Endothelial cell of umbilical vein (primary cell): ENCODE measurements at regions not wholly inside any gene's neighbourhood (a gene's known extent, or its start where the extent isn't known, plus 50 kb on each side); places are given as distances from the start of the nearest gene placed in this dataset.

Source experiments
- BruUV-seq: library from RNA; stranded (reverse); fragments of 400-500 nt; replicated peaks from 2 replicates; lab custom pipeline; 2021; lab: Mats Ljungman, UMichigan
- CTCF ChIA-PET: fragments of 300-600, 350-600 bp; sonication (Branson Sonifier 250); formaldehyde crosslinking; loops from one replicate; lab custom pipeline; 2021; ENCODE audit warnings: antibody characterized with exemption, inconsistent platforms; lab: Charles Lee
- POLR2A ChIA-PET: fragments of 300-600, 350-600 bp; sonication (Branson Sonifier 250); formaldehyde crosslinking; loops from one replicate; lab custom pipeline; 2021; ENCODE audit warnings: antibody characterized with exemption, inconsistent platforms; lab: Charles Lee
- DNase-seq: peaks from one replicate; pipeline ENCODE4 v3.0.0-alpha.2; 2011; ENCODE audit warnings: low read depth, low spot score
- FAIRE-seq: peaks from 2 replicates; lab custom pipeline; 2011; peaks lifted over from hg19 to GRCh38; lab: Jason Lieb, UNC
- H2AFZ ChIP-seq: 2 replicates; pipeline ENCODE4 v1.6.0; 2012; ENCODE audit warnings: low read depth, low read length, control low read depth, inconsistent platforms
- H3K27ac ChIP-seq: 2 replicates; pipeline ENCODE4 v1.5.1; 2011; ENCODE audit warnings: low read depth, mild to moderate bottlenecking, control low read depth, low read length, moderate library complexity; ENCODE audit not compliant: insufficient read depth
- H3K27me3 ChIP-seq, 2 experiments: 2 replicates each; pipeline versions ENCODE4 v1.6.0 to v1.6.1; 2011; ENCODE audit warnings: low read length in 2 of 2, mixed read lengths in 1 of 2; ENCODE audit not compliant: control insufficient read depth in 2 of 2, insufficient read depth in 2 of 2
- H3K36me3 ChIP-seq, 2 experiments: 2 replicates in 1 of 2; 3 replicates in 1 of 2; pipeline ENCODE4 v1.5.1; 2011; ENCODE audit warnings: low read length in 2 of 2, mild to moderate bottlenecking in 1 of 2, moderate library complexity in 1 of 2; ENCODE audit not compliant: control insufficient read depth in 2 of 2, insufficient read depth in 2 of 2; ENCODE audit errors: extremely low read depth in 1 of 2
- H3K4me1 ChIP-seq: 3 replicates; pipeline ENCODE4 v1.5.1; 2011; ENCODE audit warnings: mild to moderate bottlenecking, low read length; ENCODE audit not compliant: control insufficient read depth, insufficient read depth; ENCODE audit errors: extremely low read depth
- H3K4me2 ChIP-seq: 2 replicates; pipeline ENCODE4 v1.6.1; 2011; ENCODE audit warnings: low read length, control low read depth, mixed read lengths; ENCODE audit not compliant: insufficient read depth
- H3K4me3 ChIP-seq, 3 experiments: fragments of 200-600 bp in 1 of 3; sonication (generic), shearing (Covaris generic) in 1 of 3; replicated peaks in 1 of 3; 2 replicates each; pipeline ENCODE4 v1.5.1; 2011 to 2016; ENCODE audit warnings: control low read depth in 3 of 3, low read length in 3 of 3, mild to moderate bottlenecking in 2 of 3, inconsistent platforms in 1 of 3, low read depth in 1 of 3, moderate library complexity in 1 of 3; ENCODE audit not compliant: insufficient read depth in 1 of 3
- H3K79me2 ChIP-seq: 2 replicates; pipeline ENCODE4 v1.6.0; 2012; ENCODE audit warnings: low read length, inconsistent platforms; ENCODE audit not compliant: control insufficient read depth, insufficient read depth
- H3K9ac ChIP-seq: replicated peaks from 2 replicates; pipeline ENCODE3; 2011; ENCODE audit warnings: low read length, control low read depth; ENCODE audit not compliant: insufficient read depth; ENCODE audit errors: extremely low read depth
- H3K9me1 ChIP-seq: replicated peaks from 3 replicates; pipeline ENCODE4 v1.6.0; 2011; ENCODE audit warnings: mild to moderate bottlenecking, low read length; ENCODE audit not compliant: control insufficient read depth, insufficient read depth; ENCODE audit errors: extremely low read depth
- H3K9me3 ChIP-seq: replicated peaks from 2 replicates; pipeline ENCODE4 v1.5.1; 2012; ENCODE audit warnings: low read length, inconsistent platforms; ENCODE audit not compliant: control insufficient read depth, insufficient read depth
- H4K20me1 ChIP-seq: replicated peaks from 2 replicates; pipeline ENCODE3; 2011; ENCODE audit warnings: mild to moderate bottlenecking, low read length; ENCODE audit not compliant: control insufficient read depth, insufficient read depth; ENCODE audit errors: extremely low read depth
- EZH2 ChIP-seq: IDR thresholded peaks from 2 replicates; pipeline ENCODE4 v1.6.1; 2012; ENCODE audit warnings: borderline replicate concordance, low read depth, mild to moderate bottlenecking, moderate library complexity, low read length, inconsistent platforms; ENCODE audit not compliant: severe bottlenecking
- FOS ChIP-seq: IDR thresholded peaks from 2 replicates; pipeline ENCODE4 v1.6.1; 2011; ENCODE audit warnings: mild to moderate bottlenecking, low read length, moderate library complexity, borderline replicate concordance; ENCODE audit not compliant: insufficient read depth
- GATA2 ChIP-seq: IDR thresholded peaks from 2 replicates; pipeline ENCODE4 v1.7.0; 2011; ENCODE audit warnings: low read depth, mild to moderate bottlenecking, moderate library complexity, mixed read lengths, low read length; ENCODE audit not compliant: insufficient read length, insufficient read depth
- JUN ChIP-seq: IDR thresholded peaks from 2 replicates; pipeline ENCODE4 v1.6.1; 2011; ENCODE audit warnings: borderline replicate concordance, low read depth; ENCODE audit not compliant: insufficient read length, insufficient read depth
- MYC ChIP-seq: IDR thresholded peaks from one replicate; pipeline ENCODE4 v1.6.1; 2011; ENCODE audit warnings: mild to moderate bottlenecking, low read depth, low read length
- POLR2A ChIP-seq: IDR thresholded peaks from 2 replicates; pipeline ENCODE4 v1.6.1; 2012; ENCODE audit warnings: low read depth, mild to moderate bottlenecking, control low read depth, low read length
- POLR2AphosphoS5 ChIP-seq: IDR thresholded peaks from 2 replicates; pipeline ENCODE4 v1.6.1; 2012; ENCODE audit warnings: low read depth, mild to moderate bottlenecking, control low read depth, low read length, moderate library complexity; ENCODE audit not compliant: insufficient read depth
- dilution Hi-C: fragments of 300-500 bp; cut with MboI; formaldehyde crosslinking; loops from one replicate; pipeline ENCODE4 v1.15.0; 2019; ENCODE audit warnings: low sequenced_read_pairs; ENCODE audit not compliant: extremely low pct_ligation_motif_present
- intact Hi-C: fragments of 100-400 bp; cut with micrococcal nuclease; formaldehyde crosslinking; loops from one replicate; pipeline ENCODE4 v1.10.0; 2022
- TF ChIP-seq, protein P1 (sequence below): IDR thresholded peaks from 2 replicates; pipeline ENCODE4 v1.6.1; 2011; ENCODE audit not compliant: insufficient read depth, insufficient read length
- TF ChIP-seq, protein P2 (sequence below), 2 donors: IDR thresholded peaks; 1 replicate in 1 of 2; 2 replicates in 1 of 2; pipeline ENCODE4 v1.5.1; 2011; ENCODE audit warnings: low read length in 2 of 2, mild to moderate bottlenecking in 2 of 2, moderate library complexity in 2 of 2, control low read depth in 1 of 2, inconsistent platforms in 1 of 2, low read depth in 1 of 2; ENCODE audit not compliant: insufficient read depth in 1 of 2; ENCODE audit errors: extremely low read depth in 1 of 2

DNA sequence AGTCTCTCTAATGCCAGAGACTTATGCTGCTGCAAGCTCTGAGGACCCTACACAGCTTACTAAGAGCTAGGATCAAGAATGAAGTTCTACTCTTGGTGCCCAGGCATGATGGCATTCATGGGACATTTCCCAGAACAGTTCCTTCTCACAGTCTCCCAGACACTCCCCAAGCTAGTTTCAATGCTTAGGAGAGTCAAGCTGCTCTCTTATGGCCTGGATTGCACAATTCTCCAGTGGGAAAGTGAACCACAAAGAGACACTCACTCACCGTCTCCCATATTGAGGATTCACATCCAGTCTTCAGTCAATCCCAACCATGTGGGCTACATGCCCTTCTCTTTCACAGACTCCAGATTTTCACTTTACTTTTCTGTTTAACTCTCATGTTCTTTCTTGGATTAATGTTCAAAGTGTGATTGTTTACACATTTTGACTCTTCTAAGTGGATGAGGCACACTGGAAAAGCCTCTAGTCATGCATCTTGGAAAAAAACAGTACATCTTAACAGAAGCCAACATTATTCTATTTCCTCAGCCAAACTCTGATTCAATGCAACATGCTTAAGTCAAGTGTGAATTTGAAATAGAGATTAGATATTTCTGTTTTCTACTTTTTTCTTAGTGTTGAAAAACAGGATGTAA lies 447.8 kb upstream of the BTBD3 start:
- Histone ChIP-seq H3K9me1 (no peaks in the 10 kb centered on the region), H3K27ac (no peak overlapping the region), H4K20me1 (no peaks in the 10 kb centered on the region), H3K4me1 (no peaks in the 10 kb centered on the region), H3K27me3 (no peaks in the 10 kb centered on the region), H3K4me2 (no peak overlapping the region), H3K4me3 (no peak overlapping the region), H3K79me2 (no peaks in the 10 kb centered on the region), H3K36me3 (no peaks in the 10 kb centered on the region), H3K9me3 (no peaks in the 10 kb centered on the region), H2AFZ (no peak overlapping the region), H3K9ac (no peak overlapping the region)
- intact Hi-C loops (no loop called here), dilution Hi-C loops (no loop called here)
- DNase-seq (no peak), FAIRE-seq (no peak)
- TF ChIP-seq POLR2AphosphoS5 (no peak), GATA2 (no peak), POLR2A (no peak), MYC (no peak), JUN (no peak), FOS (no peak), EZH2 (no peak)
- TF ChIP-seq, protein P1, sequence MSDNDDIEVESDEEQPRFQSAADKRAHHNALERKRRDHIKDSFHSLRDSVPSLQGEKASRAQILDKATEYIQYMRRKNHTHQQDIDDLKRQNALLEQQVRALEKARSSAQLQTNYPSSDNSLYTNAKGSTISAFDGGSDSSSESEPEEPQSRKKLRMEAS = no peak
- TF ChIP-seq, protein P2, sequence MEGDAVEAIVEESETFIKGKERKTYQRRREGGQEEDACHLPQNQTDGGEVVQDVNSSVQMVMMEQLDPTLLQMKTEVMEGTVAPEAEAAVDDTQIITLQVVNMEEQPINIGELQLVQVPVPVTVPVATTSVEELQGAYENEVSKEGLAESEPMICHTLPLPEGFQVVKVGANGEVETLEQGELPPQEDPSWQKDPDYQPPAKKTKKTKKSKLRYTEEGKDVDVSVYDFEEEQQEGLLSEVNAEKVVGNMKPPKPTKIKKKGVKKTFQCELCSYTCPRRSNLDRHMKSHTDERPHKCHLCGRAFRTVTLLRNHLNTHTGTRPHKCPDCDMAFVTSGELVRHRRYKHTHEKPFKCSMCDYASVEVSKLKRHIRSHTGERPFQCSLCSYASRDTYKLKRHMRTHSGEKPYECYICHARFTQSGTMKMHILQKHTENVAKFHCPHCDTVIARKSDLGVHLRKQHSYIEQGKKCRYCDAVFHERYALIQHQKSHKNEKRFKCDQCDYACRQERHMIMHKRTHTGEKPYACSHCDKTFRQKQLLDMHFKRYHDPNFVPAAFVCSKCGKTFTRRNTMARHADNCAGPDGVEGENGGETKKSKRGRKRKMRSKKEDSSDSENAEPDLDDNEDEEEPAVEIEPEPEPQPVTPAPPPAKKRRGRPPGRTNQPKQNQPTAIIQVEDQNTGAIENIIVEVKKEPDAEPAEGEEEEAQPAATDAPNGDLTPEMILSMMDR (IDR thresholded peaks at IDR 0.05; ENCODE audit: extremely low read depth in 1 of 2, insufficient read depth in 1 of 2, low read depth in 1 of 2, low read length in 2 of 2) = no peak
- POLR2A ChIA-PET = no interaction called here
- CTCF ChIA-PET = interaction anchor here (1.8 kb wide), 1 partner anchor 11 kb away, joined by 7 read pairs; no protein-coding TSS in a partner anchor
- BruUV-seq = no TSS peak
